Astrocyte (in vitro differentiated cells and primary cell): ENCODE measurements at regions not wholly inside any gene's neighbourhood (a gene's known extent, or its start where the extent isn't known, plus 50 kb on each side); places are given as distances from the start of the nearest gene placed in this dataset.
"Not testable (repeated sequence)": the region's sequence is repeated elsewhere in the genome, so short reads cannot be mapped to it uniquely, and the experiment has no call there.

Experiments
- DNase-seq: peaks from one replicate; pipeline ENCODE4 v3.0.0-alpha.2; 2010; ENCODE audit warnings: low read depth
- FAIRE-seq: peaks from 2 replicates; lab custom pipeline; 2011; peaks lifted over from hg19 to GRCh38; lab: Jason Lieb, UNC
- H2AFZ ChIP-seq: 2 replicates; pipeline ENCODE4 v1.6.0; 2012; ENCODE audit warnings: low read depth, low read length, inconsistent platforms
- H3K27ac ChIP-seq: 2 replicates; pipeline ENCODE4 v1.5.1; 2011; ENCODE audit warnings: low read depth, low read length, inconsistent platforms
- H3K27me3 ChIP-seq: 2 replicates; pipeline ENCODE4 v1.6.0; 2011; ENCODE audit warnings: low read length, inconsistent platforms; ENCODE audit not compliant: insufficient read depth
- H3K36me3 ChIP-seq: 2 replicates; pipeline ENCODE4 v1.5.1; 2011; ENCODE audit warnings: low read length, inconsistent platforms; ENCODE audit not compliant: insufficient read depth
- H3K4me1 ChIP-seq: 2 replicates; pipeline ENCODE4 v1.5.1; 2011; ENCODE audit warnings: low read length, inconsistent platforms; ENCODE audit not compliant: insufficient read depth
- H3K4me2 ChIP-seq: 2 replicates; pipeline ENCODE4 v1.6.0; 2012; ENCODE audit warnings: low read length, inconsistent platforms
- H3K4me3 ChIP-seq: 2 replicates; pipeline ENCODE4 v1.5.1; 2011; ENCODE audit warnings: low read depth, mild to moderate bottlenecking, low read length, inconsistent platforms; ENCODE audit not compliant: insufficient read depth
- H3K79me2 ChIP-seq: 2 replicates; pipeline ENCODE4 v1.6.0; 2012; ENCODE audit warnings: mild to moderate bottlenecking, low read length, inconsistent platforms; ENCODE audit not compliant: insufficient read depth
- H3K9ac ChIP-seq: 2 replicates; pipeline ENCODE4 v1.6.0; 2012; ENCODE audit warnings: mild to moderate bottlenecking, low read length, inconsistent platforms
- H3K9me3 ChIP-seq: 2 replicates; pipeline ENCODE4 v1.5.1; 2012; ENCODE audit warnings: low read depth, mild to moderate bottlenecking, low read length, inconsistent platforms; ENCODE audit not compliant: insufficient read depth
- H4K20me1 ChIP-seq: 2 replicates; pipeline ENCODE4 v1.6.0; 2012; ENCODE audit warnings: low read length, inconsistent platforms; ENCODE audit not compliant: insufficient read depth
- H3K27ac Mint-ChIP-seq: one replicate; pipeline ENCODE4 v1.8.0; 2021; ENCODE audit warnings: mild to moderate bottlenecking, mixed read lengths; ENCODE audit not compliant: unreplicated experiment
- H3K27me3 Mint-ChIP-seq: one replicate; pipeline ENCODE4 v1.8.0; 2021; ENCODE audit warnings: low read depth, mixed read lengths; ENCODE audit not compliant: unreplicated experiment
- H3K36me3 Mint-ChIP-seq: one replicate; pipeline ENCODE4 v1.8.0; 2021; ENCODE audit warnings: low read depth, mixed read lengths; ENCODE audit not compliant: unreplicated experiment
- H3K4me1 Mint-ChIP-seq: one replicate; pipeline ENCODE4 v1.8.0; 2021; ENCODE audit warnings: low read depth, mixed read lengths; ENCODE audit not compliant: unreplicated experiment
- H3K4me3 Mint-ChIP-seq: one replicate; pipeline ENCODE4 v1.8.0; 2021; ENCODE audit warnings: mild to moderate bottlenecking, moderate library complexity, mixed read lengths; ENCODE audit not compliant: unreplicated experiment
- H3K9me3 Mint-ChIP-seq: one replicate; pipeline ENCODE4 v1.8.0; 2021; ENCODE audit warnings: mild to moderate bottlenecking, mixed read lengths; ENCODE audit not compliant: unreplicated experiment
- CTCF ChIP-seq: IDR thresholded peaks from 2 replicates; pipeline ENCODE4 v1.5.1; 2011; ENCODE audit warnings: low read depth, mild to moderate bottlenecking, inconsistent platforms, low read length, moderate library complexity; ENCODE audit not compliant: insufficient read depth
- EZH2 ChIP-seq: IDR thresholded peaks from 2 replicates; pipeline ENCODE4 v1.6.1; 2012; ENCODE audit warnings: mild to moderate bottlenecking, low read length, inconsistent platforms; ENCODE audit not compliant: insufficient read depth

DNA sequence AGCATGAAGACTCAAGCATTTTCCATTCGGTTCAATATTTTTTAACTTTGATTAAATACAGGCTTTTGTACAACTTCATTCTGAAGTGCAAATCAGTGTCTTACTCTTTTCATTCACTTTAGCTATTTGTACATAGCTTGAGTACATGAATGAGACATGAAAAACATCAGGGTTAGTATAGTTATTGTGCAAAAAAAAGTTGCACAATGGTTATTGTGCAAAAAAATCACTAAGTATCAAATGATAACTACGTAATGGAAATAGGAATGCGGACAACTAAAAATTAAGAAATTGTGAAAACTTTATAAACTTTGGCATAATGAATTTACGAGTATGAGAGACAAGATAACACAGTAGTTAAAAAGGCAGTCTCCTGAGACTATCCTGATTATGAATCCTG is 442.9 kb downstream of the ARL4A start:
- TF ChIP-seq CTCF (no peak), EZH2 (no peak)
- no peaks in the 10 kb centered on the region for H3K79me2 ChIP-seq
- no peak overlapping the region for H3K4me2 ChIP-seq
- H3K27ac ChIP-seq = no peak overlapping the region
- H3K9ac ChIP-seq = no peak overlapping the region
- no peaks in the 10 kb centered on the region for H3K27me3 Mint-ChIP-seq
- H3K36me3 ChIP-seq = no peaks in the 10 kb centered on the region
- no peak overlapping the region for H2AFZ ChIP-seq
- no peak for FAIRE-seq
- DNase-seq = no peak
- no peak overlapping the region for H3K4me3 Mint-ChIP-seq
- H3K4me1 ChIP-seq = no peaks in the 10 kb centered on the region
- H3K4me1 Mint-ChIP-seq = no peaks in the 10 kb centered on the region
- H3K36me3 Mint-ChIP-seq = no peaks in the 10 kb centered on the region
- no peaks in the 10 kb centered on the region for H3K27me3 ChIP-seq
- H3K9me3 Mint-ChIP-seq = peaks cover under 1% of the 10 kb centered on the region
- H3K27ac Mint-ChIP-seq = no peak overlapping the region
- H3K4me3 ChIP-seq = no peak overlapping the region
- no peaks in the 10 kb centered on the region for H4K20me1 ChIP-seq
- no peaks in the 10 kb centered on the region for H3K9me3 ChIP-seq

- not testable (repeated sequence) for DNase-seq, H4K20me1 ChIP-seq, H3K4me2 ChIP-seq, H3K9me3 ChIP-seq, H3K27me3 ChIP-seq, H3K4me3 Mint-ChIP-seq, H3K36me3 ChIP-seq, H3K27ac ChIP-seq, H3K79me2 ChIP-seq, H3K4me3 ChIP-seq, H3K9me3 Mint-ChIP-seq, H2AFZ ChIP-seq, H3K4me1 Mint-ChIP-seq, FAIRE-seq, H3K9ac ChIP-seq, H3K27ac Mint-ChIP-seq, H3K27me3 Mint-ChIP-seq, H3K36me3 Mint-ChIP-seq, H3K4me1 ChIP-seq
These were observed 443.5 kb downstream of the ARL4A start for GRCh38 chr7:13130906-13131305.

- Mint-ChIP-seq H3K27ac (no peak overlapping the region), H3K9me3 (peaks cover 8% of the 10 kb centered on the region), H3K27me3 (no peaks in the 10 kb centered on the region), H3K4me3 (no peak overlapping the region), H3K4me1 (no peaks in the 10 kb centered on the region), H3K36me3 (no peaks in the 10 kb centered on the region)
- Histone ChIP-seq H3K9ac (no peak overlapping the region), H3K4me2 (no peak overlapping the region), H3K9me3 (no peaks in the 10 kb centered on the region), H2AFZ (no peak overlapping the region), H3K27me3 (no peaks in the 10 kb centered on the region), H3K4me1 (no peaks in the 10 kb centered on the region), H3K4me3 (no peak overlapping the region), H3K36me3 (no peaks in the 10 kb centered on the region), H3K27ac (no peak overlapping the region), H3K79me2 (no peaks in the 10 kb centered on the region), H4K20me1 (no peaks in the 10 kb centered on the region)
- no peak for DNase-seq
- no peak for TF ChIP-seq EZH2
- TF ChIP-seq CTCF = no peak
- no peak for FAIRE-seq
These were observed 444.9 kb downstream of the ARL4A start for GRCh38 chr7:13132314-13132713.

- H3K4me1 ChIP-seq, H3K79me2 ChIP-seq, H3K4me3 Mint-ChIP-seq, H3K36me3 ChIP-seq, H3K4me3 ChIP-seq, H3K27ac Mint-ChIP-seq, H3K27me3 ChIP-seq, H3K9me3 ChIP-seq, H3K9ac ChIP-seq, H3K4me1 Mint-ChIP-seq, H3K27me3 Mint-ChIP-seq, DNase-seq, H3K36me3 Mint-ChIP-seq, H3K27ac ChIP-seq, H2AFZ ChIP-seq, H3K9me3 Mint-ChIP-seq, FAIRE-seq, H3K4me2 ChIP-seq, H4K20me1 ChIP-seq: not testable (repeated sequence)
These were observed 448.9 kb downstream of the ARL4A start for GRCh38 chr7:13136345-13136744.
